NT2/D1 (cell line): ENCODE measurements at regions not wholly inside any gene's neighbourhood (a gene's known extent, or its start where the extent isn't known, plus 50 kb on each side); places are given as distances from the start of the nearest gene placed in this dataset.
"Not testable (repeated sequence)": the region's sequence is repeated elsewhere in the genome, so short reads cannot be mapped to it uniquely, and the experiment has no call there.

ENCODE experiments used
- SUZ12 ChIP-seq: IDR thresholded peaks from 2 replicates; pipeline ENCODE4 v1.6.1; 2011; ENCODE audit not compliant: insufficient read length, insufficient read depth; ENCODE audit errors: extremely low read depth
- YY1 ChIP-seq: IDR thresholded peaks from 2 replicates; pipeline ENCODE4 v1.6.1; 2011; ENCODE audit not compliant: insufficient read length, insufficient read depth

GRCh38 chr3:193970131-193970772 is 165.7 kb upstream of the HES1 start:
- not testable (repeated sequence) for TF ChIP-seq YY1, SUZ12
